ENCODE measurements at regions not wholly inside any gene's neighbourhood (a gene's known extent, or its start where the extent isn't known, plus 50 kb on each side); places are given as distances from the start of the nearest gene placed in this dataset.

DNA sequence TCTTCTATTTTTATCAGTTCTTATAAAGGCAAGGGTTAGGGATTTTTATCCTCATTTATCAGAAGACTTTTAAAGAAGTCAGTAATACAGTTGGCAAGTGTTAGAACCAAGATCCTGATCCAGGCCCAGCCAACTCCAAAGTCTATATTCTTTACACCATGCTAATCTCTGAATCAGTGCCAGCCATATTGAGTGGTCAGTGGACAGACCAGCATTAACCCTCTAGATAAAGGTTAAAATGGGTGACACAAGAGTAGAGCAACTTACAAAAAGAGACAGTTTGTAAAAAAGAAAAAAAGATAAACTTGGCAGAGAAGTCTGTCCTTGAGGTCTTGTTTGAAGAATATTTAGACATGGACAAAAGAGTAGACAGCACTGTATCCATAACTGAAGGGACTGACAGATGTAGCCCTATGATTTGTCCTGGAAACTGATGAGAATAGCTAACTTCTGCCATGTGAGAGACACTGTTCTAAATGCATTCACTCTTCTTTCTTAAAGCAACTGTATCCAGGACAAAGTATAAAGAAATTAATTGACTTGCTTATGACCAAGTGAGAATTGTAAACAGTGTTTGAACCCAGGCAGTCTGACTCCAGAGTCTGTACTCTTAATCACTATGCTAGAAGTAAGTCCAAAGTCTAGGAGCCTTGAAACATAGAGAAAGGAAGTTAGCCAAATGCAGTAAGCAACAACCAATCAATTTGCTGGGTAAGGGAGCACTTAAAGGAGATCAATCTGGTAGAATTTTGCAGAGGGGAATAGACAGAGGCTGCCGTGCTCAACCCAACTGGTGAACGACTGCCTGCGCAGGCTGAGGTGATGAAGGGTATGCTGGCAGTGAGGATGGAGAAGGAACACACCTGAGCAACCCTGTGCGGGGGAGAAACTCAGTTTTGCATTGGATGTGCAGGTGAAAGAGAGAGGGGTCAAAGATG lies 103.7 kb downstream of the TTC6 start:
- no peak overlapping the region for H3K27ac Mint-ChIP-seq (ENCODE audit: unreplicated experiment)
- H3K27me3 Mint-ChIP-seq (ENCODE audit: low read depth) = peaks cover 6% of the 10 kb centered on the region
- peaks cover 3% of the 10 kb centered on the region for H3K9me3 Mint-ChIP-seq (ENCODE audit: low read depth)
- no peak overlapping the region for H3K4me3 Mint-ChIP-seq (ENCODE audit: unreplicated experiment)
- DNase-seq (ENCODE audit: low spot score) = no peak
- TF ChIP-seq CTCF (IDR thresholded peaks at IDR 0.05) = no peak
- H3K4me1 Mint-ChIP-seq (ENCODE audit: low read depth) = no peaks in the 10 kb centered on the region
- no peaks in the 10 kb centered on the region for H3K36me3 Mint-ChIP-seq (ENCODE audit: low read depth)

GRCh38 chr14:37707716-37708115 lies 112.3 kb downstream of the TTC6 start:
- Mint-ChIP-seq H3K27me3 (ENCODE audit: low read depth) (peaks cover 46% of the 10 kb centered on the region), H3K36me3 (ENCODE audit: low read depth) (no peaks in the 10 kb centered on the region), H3K9me3 (ENCODE audit: low read depth) (no peaks in the 10 kb centered on the region), H3K4me3 (ENCODE audit: unreplicated experiment) (no peak overlapping the region), H3K27ac (ENCODE audit: unreplicated experiment) (no peak overlapping the region), H3K4me1 (ENCODE audit: low read depth) (no peaks in the 10 kb centered on the region)
- no peak for DNase-seq (ENCODE audit: low spot score)
- no peak for TF ChIP-seq CTCF (IDR thresholded peaks at IDR 0.05)

DNA sequence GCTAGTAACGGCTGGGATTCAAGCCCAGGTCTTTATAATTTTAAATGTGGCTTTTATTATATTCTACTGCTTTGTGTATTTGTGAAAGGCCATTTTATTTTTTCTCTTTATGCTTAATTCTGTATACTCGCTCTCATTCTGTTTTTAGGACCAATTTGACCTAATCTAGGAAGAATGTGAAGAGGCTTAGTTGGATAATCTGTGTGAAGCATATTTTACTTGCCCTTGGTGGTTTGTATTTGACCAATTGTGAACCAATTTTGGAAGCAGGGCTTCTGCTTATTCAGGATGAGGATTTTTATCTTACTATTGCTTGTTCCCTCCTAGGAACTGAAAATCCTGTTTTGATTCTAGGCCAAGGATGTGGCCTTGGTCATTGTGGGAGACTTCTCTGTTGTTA lies 113.1 kb downstream of the TTC6 start:
- H3K4me3 Mint-ChIP-seq (ENCODE audit: unreplicated experiment) = no peak overlapping the region
- TF ChIP-seq CTCF (IDR thresholded peaks at IDR 0.05) = no peak
- H3K36me3 Mint-ChIP-seq (ENCODE audit: low read depth) = no peaks in the 10 kb centered on the region
- H3K4me1 Mint-ChIP-seq (ENCODE audit: low read depth) = no peaks in the 10 kb centered on the region
- DNase-seq (ENCODE audit: low spot score) = no peak
- no peak overlapping the region for H3K27ac Mint-ChIP-seq (ENCODE audit: unreplicated experiment)
- H3K9me3 Mint-ChIP-seq (ENCODE audit: low read depth) = no peaks in the 10 kb centered on the region
- peaks cover 42% of the 10 kb centered on the region for H3K27me3 Mint-ChIP-seq (ENCODE audit: low read depth)

DNA sequence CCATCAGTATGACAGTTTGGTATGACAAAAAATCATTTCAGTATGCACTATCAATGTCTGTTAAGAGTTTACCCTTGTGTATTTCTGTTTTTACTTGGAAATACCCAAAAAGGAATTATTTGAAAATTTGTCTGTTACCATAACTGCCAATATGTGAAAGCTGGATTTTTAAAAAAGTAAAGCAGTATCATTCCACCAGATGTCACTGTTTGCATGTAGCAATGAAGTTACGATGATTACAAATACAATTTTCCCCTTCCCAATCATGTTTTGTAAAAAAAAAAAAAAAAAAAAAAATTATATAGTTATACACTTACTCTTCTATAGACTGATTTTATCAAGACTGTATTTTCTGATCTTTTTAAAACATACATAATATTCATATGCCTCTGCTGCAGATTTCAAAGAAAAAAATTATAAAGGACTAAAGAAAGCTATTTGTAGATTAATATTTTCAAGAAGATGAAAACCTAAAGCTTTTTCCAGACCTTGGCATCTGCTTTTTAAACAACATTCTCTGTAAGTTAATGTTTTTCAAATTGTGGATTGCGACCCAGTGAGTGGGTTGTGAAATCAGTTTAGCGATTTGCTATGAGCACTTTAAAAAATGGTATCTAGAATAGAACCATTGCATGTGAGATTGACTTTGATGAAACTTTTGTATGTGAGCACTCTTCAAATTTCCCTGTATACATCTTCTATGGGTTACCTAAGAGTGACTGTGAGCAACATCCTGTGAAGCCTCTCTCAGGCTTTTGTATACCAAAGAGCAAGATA lies 114.2 kb downstream of the TTC6 start:
- Mint-ChIP-seq H3K27ac (ENCODE audit: unreplicated experiment) (no peak overlapping the region), H3K9me3 (ENCODE audit: low read depth) (no peaks in the 10 kb centered on the region), H3K4me3 (ENCODE audit: unreplicated experiment) (no peak overlapping the region), H3K4me1 (ENCODE audit: low read depth) (no peaks in the 10 kb centered on the region), H3K36me3 (ENCODE audit: low read depth) (no peaks in the 10 kb centered on the region), H3K27me3 (ENCODE audit: low read depth) (peaks cover 42% of the 10 kb centered on the region)
- TF ChIP-seq CTCF (IDR thresholded peaks at IDR 0.05) = peak; percentile 82
- DNase-seq (ENCODE audit: low spot score) = no peak

DNA sequence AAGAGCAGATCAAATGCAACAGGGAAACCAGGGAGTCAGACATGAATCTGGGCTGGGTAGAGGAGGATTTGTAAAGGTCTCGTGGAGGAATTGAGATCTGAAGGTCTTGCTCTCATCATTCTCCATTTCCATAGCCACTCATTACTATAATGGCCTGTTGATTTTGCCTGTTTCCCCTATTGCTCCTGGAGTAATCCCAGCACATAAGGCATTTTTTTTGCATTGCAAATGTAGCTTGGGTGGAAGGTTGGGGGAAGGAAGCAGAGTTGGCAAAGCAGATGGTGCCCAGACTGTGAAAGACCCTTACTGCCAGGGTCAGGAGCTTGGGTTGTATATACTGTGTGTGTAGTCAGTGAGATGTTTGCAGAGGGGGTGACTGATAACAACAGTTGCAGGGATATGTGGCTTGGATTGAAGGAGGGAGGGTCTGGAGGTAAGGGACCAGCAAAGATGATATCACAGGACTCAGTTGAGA lies 116.0 kb downstream of the TTC6 start:
- Mint-ChIP-seq H3K36me3 (ENCODE audit: low read depth) (no peaks in the 10 kb centered on the region), H3K4me3 (ENCODE audit: unreplicated experiment) (no peak overlapping the region), H3K9me3 (ENCODE audit: low read depth) (no peaks in the 10 kb centered on the region), H3K4me1 (ENCODE audit: low read depth) (no peaks in the 10 kb centered on the region), H3K27ac (ENCODE audit: unreplicated experiment) (no peak overlapping the region), H3K27me3 (ENCODE audit: low read depth) (peaks cover 30% of the 10 kb centered on the region)
- DNase-seq (ENCODE audit: low spot score) = no peak
- TF ChIP-seq CTCF (IDR thresholded peaks at IDR 0.05) = no peak
